Common myeloid progenitor, CD34-positive (primary cell): ENCODE measurements at regions not wholly inside any gene's neighbourhood (a gene's known extent, or its start where the extent isn't known, plus 50 kb on each side); places are given as distances from the start of the nearest gene placed in this dataset.

Experiments used
- CTCF ChIA-PET: fragments of 350-600 bp; sonication (Branson Sonifier 250); formaldehyde crosslinking; loops from one replicate; lab custom pipeline; 2021; ENCODE audit warnings: antibody characterized with exemption; lab: Charles Lee
- POLR2A ChIA-PET: fragments of 350-600 bp; sonication (Branson Sonifier 250); formaldehyde crosslinking; loops from one replicate; lab custom pipeline; 2021; ENCODE audit warnings: antibody characterized with exemption; lab: Charles Lee
- DNase-seq, 3 donors: peaks; one replicate each; pipeline versions ENCODE4 v3.0.0 to v3.0.0-alpha.2; 2013
- H3K27ac ChIP-seq, 2 experiments: 1 replicate in 1 of 2; 2 replicates in 1 of 2; pipeline ENCODE4 v1.7.0; 2013; ENCODE audit warnings: inconsistent platforms in 2 of 2, low read length in 2 of 2, mild to moderate bottlenecking in 2 of 2, low read depth in 1 of 2, moderate library complexity in 1 of 2; ENCODE audit not compliant: severe bottlenecking in 2 of 2, insufficient read depth in 1 of 2, poor library complexity in 1 of 2
- H3K27me3 ChIP-seq, 5 experiments: replicated peaks in 2 of 5; 1 replicate in 3 of 5; 2 replicates in 2 of 5; pipeline versions ENCODE4 v1.6.1 to v1.7.0; 2013; ENCODE audit warnings: low read length in 4 of 5, mild to moderate bottlenecking in 2 of 5, moderate library complexity in 2 of 5, inconsistent platforms in 1 of 5; ENCODE audit not compliant: insufficient read depth in 5 of 5, control insufficient read depth in 4 of 5
- H3K36me3 ChIP-seq, 4 experiments: 1 replicate in 2 of 4; 2 replicates in 2 of 4; pipeline versions ENCODE4 v1.6.1 to v1.7.0; 2013; ENCODE audit warnings: low read length in 3 of 4, control low read depth in 1 of 4, mild to moderate bottlenecking in 1 of 4; ENCODE audit not compliant: control insufficient read depth in 4 of 4, insufficient read depth in 4 of 4
- H3K4me1 ChIP-seq, 4 experiments: 1 replicate in 3 of 4; 2 replicates in 1 of 4; pipeline versions ENCODE4 v1.6.1 to v1.7.1; 2013; ENCODE audit warnings: low read length in 3 of 4, mild to moderate bottlenecking in 3 of 4, control low read depth in 1 of 4, inconsistent platforms in 1 of 4, moderate library complexity in 1 of 4; ENCODE audit not compliant: control insufficient read depth in 4 of 4, insufficient read depth in 4 of 4; ENCODE audit errors: control extremely low read depth in 1 of 4
- H3K4me3 ChIP-seq, 7 experiments: 1 replicate in 4 of 7; 2 replicates in 3 of 7; pipeline versions ENCODE4 v1.5.1 to v1.7.0; 2013; ENCODE audit warnings: mild to moderate bottlenecking in 7 of 7, low read length in 6 of 7, moderate library complexity in 6 of 7, inconsistent platforms in 2 of 7, low read depth in 2 of 7, control low read depth in 1 of 7; ENCODE audit not compliant: insufficient read depth in 4 of 7, control insufficient read depth in 1 of 7; ENCODE audit errors: extremely low read depth in 1 of 7
- H3K9me3 ChIP-seq, 5 experiments: 1 replicate in 4 of 5; 2 replicates in 1 of 5; pipeline versions ENCODE4 v1.6.1 to v1.7.1; 2013; ENCODE audit warnings: low read length in 4 of 5, mild to moderate bottlenecking in 2 of 5, inconsistent platforms in 1 of 5, low read depth in 1 of 5, moderate library complexity in 1 of 5; ENCODE audit not compliant: control insufficient read depth in 4 of 5, insufficient read depth in 2 of 5; ENCODE audit errors: control extremely low read depth in 1 of 5
- WGBS: methylation state at CpG from one replicate; pipeline ENCODE4 v1.1.5; 2013; ENCODE audit not compliant: insufficient coverage; 5-methylcytosine and 5-hydroxymethylcytosine counted together

DNA sequence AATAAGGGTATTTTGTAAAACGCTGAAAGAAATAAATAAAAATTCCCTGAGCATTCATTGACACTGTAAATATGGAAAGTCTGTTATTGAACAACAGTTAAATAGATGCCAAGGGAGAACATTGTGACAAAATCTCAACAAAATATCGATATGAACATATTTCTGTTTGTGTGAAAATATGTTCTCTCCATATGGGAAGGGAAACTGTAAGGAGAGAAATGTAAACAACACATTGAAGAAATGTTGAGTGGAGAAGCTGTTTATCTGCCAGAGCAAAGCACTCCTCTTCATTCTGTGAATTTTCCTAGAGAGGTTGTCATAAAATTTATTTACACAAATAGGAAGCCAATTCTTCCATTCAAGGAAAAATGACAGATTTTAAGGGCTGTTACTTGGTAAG, 57.1 kb upstream of the EOMES start:
- Histone ChIP-seq H3K9me3 (no peaks in the 10 kb centered on the region), H3K4me1 (no peaks in the 10 kb centered on the region), H3K27ac (no peak overlapping the region), H3K36me3 (no peaks in the 10 kb centered on the region), H3K4me3 (no peak overlapping the region), H3K27me3 (peaks cover 0 to 7% (median 0%) of the 10 kb centered on the region in 5 experiments)
- ChIA-PET POLR2A (no interaction called here), CTCF (no interaction called here)
- 100% methylated on average over 2 of the region's 2 CpGs for WGBS
- DNase-seq, result no peak

DNA sequence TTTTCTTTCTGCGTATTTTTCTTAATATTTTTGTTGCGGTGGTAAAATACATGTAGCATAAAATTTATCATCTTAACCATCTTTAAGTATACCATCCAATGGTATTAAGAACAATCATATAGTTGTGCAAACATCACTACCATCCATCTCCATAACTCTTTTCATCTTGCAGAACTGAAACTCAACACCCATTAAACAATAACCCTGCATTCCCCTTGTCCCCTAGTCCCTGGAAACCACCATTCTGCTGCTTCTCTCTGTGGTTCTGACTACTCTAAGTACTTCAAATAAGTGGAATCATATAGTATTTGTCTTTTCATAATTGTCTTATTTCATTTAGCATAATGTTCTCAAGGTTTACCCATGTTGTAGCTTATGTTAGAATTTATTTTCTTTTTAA, 67.3 kb upstream of the EOMES start:
- H3K9me3 ChIP-seq, result no peaks in the 10 kb centered on the region
- H3K27me3 ChIP-seq, result peaks cover 0 to 3% (median 0%) of the 10 kb centered on the region in 5 experiments
- H3K27ac ChIP-seq, result no peak overlapping the region
- H3K36me3 ChIP-seq, result no peaks in the 10 kb centered on the region
- POLR2A ChIA-PET, result no interaction called here
- CTCF ChIA-PET, result no interaction called here
- H3K4me1 ChIP-seq, result no peaks in the 10 kb centered on the region
- WGBS, result no CpG with 5 or more reads among the region's 2 CpGs
- DNase-seq, result no peak
- H3K4me3 ChIP-seq, result no peak overlapping the region

DNA sequence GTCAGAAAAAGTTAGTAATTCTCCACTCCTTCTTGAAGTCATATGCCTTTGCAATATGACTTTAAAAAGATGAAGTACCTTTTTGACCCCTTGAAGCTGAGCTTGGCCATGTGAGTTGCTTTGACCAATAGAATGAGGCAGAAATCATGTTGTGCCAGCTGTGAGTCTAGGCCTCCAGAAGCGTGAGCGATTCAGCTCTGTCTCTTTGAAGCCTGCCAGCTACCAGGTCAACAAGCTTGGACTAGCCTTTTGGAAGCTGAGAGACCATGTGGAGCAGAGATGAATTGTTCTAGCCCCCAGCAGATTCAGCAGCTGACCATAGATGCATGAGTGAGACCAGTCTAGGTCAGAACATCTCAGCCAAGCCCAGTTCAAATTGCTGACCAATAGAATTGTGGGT, 69.8 kb upstream of the EOMES start:
- no peaks in the 10 kb centered on the region for H3K4me1 ChIP-seq
- no peaks in the 10 kb centered on the region for H3K36me3 ChIP-seq
- no peaks in the 10 kb centered on the region for H3K27me3 ChIP-seq
- no peak overlapping the region for H3K27ac ChIP-seq
- DNase-seq, result no peak
- CTCF ChIA-PET, result interaction anchor here (0.8 kb wide), 1 partner anchor 15 kb away, joined by 3 read pairs; no protein-coding TSS in a partner anchor
- 100% methylated on average over 2 of the region's 2 CpGs for WGBS
- H3K9me3 ChIP-seq, result no peaks in the 10 kb centered on the region
- POLR2A ChIA-PET, result no interaction called here
- H3K4me3 ChIP-seq, result no peak overlapping the region

DNA sequence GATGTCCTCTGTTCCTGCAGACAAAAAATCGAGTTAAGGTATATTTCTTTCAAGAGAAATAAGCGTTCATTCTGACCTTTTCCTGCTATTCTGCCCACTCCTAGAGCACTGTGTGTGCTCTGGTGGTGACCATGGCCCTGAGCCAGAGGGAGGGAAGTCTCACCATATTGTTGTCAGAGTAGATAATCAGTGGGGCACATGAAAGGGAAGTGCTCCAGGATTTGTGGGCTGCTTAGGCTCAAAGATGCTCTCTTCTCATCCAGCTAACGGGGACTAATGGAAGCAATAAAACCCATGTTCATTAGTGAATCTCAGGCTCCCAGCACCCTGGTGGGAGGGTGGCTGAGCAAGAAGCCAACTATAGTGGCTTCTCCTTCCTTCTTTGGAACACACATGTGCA, 70.7 kb upstream of the EOMES start:
- CTCF ChIA-PET, result interaction anchor here (0.8 kb wide), 1 partner anchor 16 kb away, joined by 3 read pairs; no protein-coding TSS in a partner anchor
- 78% methylated on average over 3 of the region's 3 CpGs for WGBS
- H3K36me3 ChIP-seq, result no peaks in the 10 kb centered on the region
- no peak overlapping the region for H3K4me3 ChIP-seq
- no peak overlapping the region for H3K27ac ChIP-seq
- POLR2A ChIA-PET, result no interaction called here
- H3K9me3 ChIP-seq, result no peaks in the 10 kb centered on the region
- no peaks in the 10 kb centered on the region for H3K27me3 ChIP-seq
- DNase-seq, result no peak
- H3K4me1 ChIP-seq, result no peaks in the 10 kb centered on the region

DNA sequence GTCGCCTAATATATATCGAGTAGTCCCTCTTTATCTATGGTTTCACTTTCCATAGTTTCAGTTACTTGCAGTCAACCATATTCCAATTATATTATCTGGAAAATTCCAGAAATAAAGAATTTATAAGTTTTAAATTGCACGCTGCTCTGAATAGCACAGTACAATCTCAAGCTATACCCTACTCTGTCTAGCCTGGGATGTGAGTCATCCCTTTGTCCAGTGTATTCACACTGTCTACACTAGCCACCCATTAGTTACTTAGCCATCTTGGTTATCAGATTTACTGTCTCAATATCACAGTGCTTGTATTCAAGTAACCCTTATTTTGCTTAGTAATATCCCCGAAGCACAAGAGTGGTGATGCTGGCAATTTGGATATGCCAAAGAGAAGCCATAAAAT, 72.1 kb upstream of the EOMES start:
- no peaks in the 10 kb centered on the region for H3K4me1 ChIP-seq
- no peaks in the 10 kb centered on the region for H3K27me3 ChIP-seq
- ChIA-PET POLR2A (no interaction called here), CTCF (no interaction called here)
- H3K4me3 ChIP-seq, result no peak overlapping the region
- H3K27ac ChIP-seq, result no peak overlapping the region
- H3K36me3 ChIP-seq, result no peaks in the 10 kb centered on the region
- no peak for DNase-seq
- WGBS, result 95% methylated on average over 3 of the region's 4 CpGs
- H3K9me3 ChIP-seq, result no peaks in the 10 kb centered on the region

DNA sequence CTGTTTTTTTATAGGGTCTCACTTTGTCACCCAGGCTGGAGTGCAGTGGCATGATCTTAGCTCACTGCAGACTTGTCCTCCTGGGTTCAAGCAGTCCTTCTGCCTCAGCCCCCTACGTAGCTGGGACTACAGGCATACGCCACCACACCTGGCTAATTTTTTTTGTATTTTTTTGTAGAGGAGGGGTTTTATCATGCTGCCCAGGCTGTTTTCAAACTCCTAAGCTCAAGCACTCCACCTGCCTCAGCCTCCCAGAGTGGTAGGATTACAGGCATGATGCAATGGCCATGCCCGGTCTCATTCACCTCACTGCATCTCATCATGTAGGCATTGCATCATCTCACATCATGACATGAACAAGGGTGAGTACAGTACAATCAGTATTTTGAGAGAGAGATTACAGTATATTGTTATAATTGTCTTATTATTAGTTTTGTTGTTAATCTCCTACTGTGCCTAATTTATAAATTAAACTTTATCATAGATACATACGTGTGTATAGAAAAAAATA, 74.3 kb upstream of the EOMES start:
- no CpG with 5 or more reads among the region's 4 CpGs for WGBS
- CTCF ChIA-PET, result no interaction called here
- no peaks in the 10 kb centered on the region for H3K4me1 ChIP-seq

DNA sequence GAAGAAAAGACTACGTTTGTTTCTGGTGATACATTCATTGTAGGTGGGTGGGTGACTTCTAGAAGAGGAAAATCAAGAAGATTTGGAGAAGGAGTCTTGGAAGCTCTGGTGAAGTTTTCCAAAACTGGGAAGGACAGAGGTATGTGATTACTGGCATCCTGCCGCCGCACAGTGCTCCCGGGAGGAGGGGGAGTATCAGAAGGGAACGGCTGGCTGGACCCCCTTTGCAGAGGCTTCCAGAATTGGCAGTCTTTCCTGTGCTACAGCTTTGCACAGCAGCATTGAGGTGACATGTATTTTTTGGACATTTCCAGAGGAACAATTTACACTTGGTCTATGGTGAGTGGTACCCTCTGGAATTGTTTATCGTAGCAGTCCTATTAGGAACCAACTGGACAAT, 75.7 kb upstream of the EOMES start:
- no peak overlapping the region for H3K4me3 ChIP-seq
- CTCF ChIA-PET, result no interaction called here
- POLR2A ChIA-PET, result no interaction called here
- 98% methylated on average over 5 of the region's 6 CpGs for WGBS
- H3K27me3 ChIP-seq, result no peaks in the 10 kb centered on the region
- no peaks in the 10 kb centered on the region for H3K36me3 ChIP-seq
- no peaks in the 10 kb centered on the region for H3K9me3 ChIP-seq
- no peaks in the 10 kb centered on the region for H3K4me1 ChIP-seq
- no peak overlapping the region for H3K27ac ChIP-seq
- no peak for DNase-seq

More for the DNA sequence above, 74.3 kb upstream of the EOMES start:
- Histone ChIP-seq H3K27me3 (no peaks in the 10 kb centered on the region), H3K9me3 (no peaks in the 10 kb centered on the region), H3K36me3 (no peaks in the 10 kb centered on the region), H3K27ac (no peak overlapping the region), H3K4me3 (no peak overlapping the region)
- POLR2A ChIA-PET, result no interaction called here
- no peak for DNase-seq
